ENCODE measurements at regions not wholly inside any gene's neighbourhood (a gene's known extent, or its start where the extent isn't known, plus 50 kb on each side); places are given as distances from the start of the nearest gene placed in this dataset.

DNA sequence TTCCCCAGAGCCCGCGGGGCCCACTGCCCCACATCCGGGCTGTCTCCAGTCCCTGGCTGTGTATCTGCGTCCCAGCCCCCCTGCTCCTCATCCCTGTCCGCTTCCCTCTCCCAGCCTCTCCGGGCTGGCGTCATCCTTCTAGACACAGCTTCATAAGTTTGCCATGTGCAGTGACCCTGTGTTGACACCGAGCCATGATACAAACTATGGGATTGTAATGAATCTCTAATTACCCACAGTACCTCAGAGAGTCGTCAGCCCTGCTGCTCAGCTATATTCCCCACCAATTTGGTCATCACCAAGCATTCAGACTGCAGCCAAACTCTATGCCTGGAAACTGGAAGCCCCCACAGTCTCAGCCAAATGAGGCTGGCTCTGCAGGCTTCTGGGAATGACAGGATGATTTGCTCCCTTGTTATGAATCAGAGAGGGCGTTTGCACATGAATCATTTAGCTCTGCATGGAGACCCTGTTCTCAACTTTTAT, 466.1 kb upstream of the ATP11B start:
- POLR2A ChIA-PET, result no interaction called here
- Histone ChIP-seq H2AFZ (ENCODE audit: insufficient read depth, low read depth, low read length, poor library complexity, severe bottlenecking) (no peak overlapping the region), H3K36me3 (replicated peaks in 1 of 2; ENCODE audit: control extremely low read depth in 1 of 2, control insufficient read depth in 1 of 2, extremely low read depth in 1 of 2, insufficient read depth in 2 of 2, low read length in 1 of 2) (no peaks in the 10 kb centered on the region), H3K9ac (ENCODE audit: low read length) (no peak overlapping the region), H3K4me1 (ENCODE audit: control insufficient read depth in 2 of 2, insufficient read depth in 2 of 2, low read length in 2 of 2) (no peaks in the 10 kb centered on the region), H3K79me2 (ENCODE audit: control insufficient read depth, insufficient read depth, low read length) (no peaks in the 10 kb centered on the region), H3K9me3 (ENCODE audit: control extremely low read depth in 1 of 3, control insufficient read depth in 2 of 3, insufficient read depth in 1 of 3, low read length in 2 of 3) (peaks cover 0 to 5% (median 0%) of the 10 kb centered on the region in 3 donors), H4K20me1 (ENCODE audit: control insufficient read depth, insufficient read depth, low read length, poor library complexity, severe bottlenecking) (no peaks in the 10 kb centered on the region), H3K4me2 (replicated peaks; ENCODE audit: low read depth, low read length, poor library complexity, severe bottlenecking) (no peak overlapping the region), H3K4me3 (ENCODE audit: control extremely low read depth in 1 of 5, extremely low read depth in 1 of 5, insufficient read depth in 1 of 5, low read depth in 2 of 5, low read length in 4 of 5) (no peak overlapping the region), H3K27me3 (replicated peaks in 1 of 4; ENCODE audit: control extremely low read depth in 1 of 4, control insufficient read depth in 3 of 4, insufficient read depth in 4 of 4, low read length in 3 of 4) (no peaks in the 10 kb centered on the region), H3K27ac (ENCODE audit: low read length in 2 of 2) (no peak overlapping the region)
- CTCF ChIA-PET, result no interaction called here
- TF ChIP-seq CTCF (IDR thresholded peaks at IDR 0.05) (no peak), EZH2 (IDR thresholded peaks at IDR 0.05; ENCODE audit: borderline replicate concordance, insufficient read depth, low read depth, low read length, poor library complexity, severe bottlenecking) (no peak)
- ATAC-seq (ENCODE audit: low read depth), result no peak
- Mint-ChIP-seq H3K27me3 (no peaks in the 10 kb centered on the region), H3K27ac (no peak overlapping the region), H3K9me3 (ENCODE audit: insufficient read depth) (no peaks in the 10 kb centered on the region), H3K4me3 (no peak overlapping the region), H3K4me1 (no peaks in the 10 kb centered on the region)
- no peak for DNase-seq
- 80% methylated on average over 9 of the region's 10 CpGs for WGBS (ENCODE audit: insufficient coverage)
- intact Hi-C loops (cut with micrococcal nuclease), result no loop called here

- intact Hi-C loops (cut with micrococcal nuclease), result no loop called here
- TF ChIP-seq EZH2 (IDR thresholded peaks at IDR 0.05; ENCODE audit: borderline replicate concordance, insufficient read depth, low read depth, low read length, poor library complexity, severe bottlenecking), result no peak
- no peak overlapping the region for H3K4me2 ChIP-seq (replicated peaks; ENCODE audit: low read depth, low read length, poor library complexity, severe bottlenecking)
- H3K4me3 ChIP-seq (ENCODE audit: control extremely low read depth in 1 of 5, extremely low read depth in 1 of 5, insufficient read depth in 1 of 5, low read depth in 2 of 5, low read length in 4 of 5), result no peak overlapping the region
- H3K27me3 ChIP-seq (replicated peaks in 1 of 4; ENCODE audit: control extremely low read depth in 1 of 4, control insufficient read depth in 3 of 4, insufficient read depth in 4 of 4, low read length in 3 of 4), result no peaks in the 10 kb centered on the region
- H3K9me3 ChIP-seq (ENCODE audit: control extremely low read depth in 1 of 3, control insufficient read depth in 2 of 3, insufficient read depth in 1 of 3, low read length in 2 of 3), result peaks cover 0 to 5% (median 0%) of the 10 kb centered on the region in 3 donors
- DNase-seq (no peak), ATAC-seq (ENCODE audit: low read depth) (no peak)
- no peaks in the 10 kb centered on the region for H3K4me1 ChIP-seq (ENCODE audit: control insufficient read depth in 2 of 2, insufficient read depth in 2 of 2, low read length in 2 of 2)
- H3K79me2 ChIP-seq (ENCODE audit: control insufficient read depth, insufficient read depth, low read length), result no peaks in the 10 kb centered on the region
- Mint-ChIP-seq H3K4me3 (no peak overlapping the region), H3K27ac (no peak overlapping the region), H3K9me3 (ENCODE audit: insufficient read depth) (no peaks in the 10 kb centered on the region), H3K27me3 (no peaks in the 10 kb centered on the region), H3K4me1 (no peaks in the 10 kb centered on the region)
- H4K20me1 ChIP-seq (ENCODE audit: control insufficient read depth, insufficient read depth, low read length, poor library complexity, severe bottlenecking), result no peaks in the 10 kb centered on the region
- H3K27ac ChIP-seq (ENCODE audit: low read length in 2 of 2), result no peak overlapping the region
- H3K36me3 ChIP-seq (replicated peaks in 1 of 2; ENCODE audit: control extremely low read depth in 1 of 2, control insufficient read depth in 1 of 2, extremely low read depth in 1 of 2, insufficient read depth in 2 of 2, low read length in 1 of 2), result no peaks in the 10 kb centered on the region
- CTCF ChIA-PET, result no interaction called here
- POLR2A ChIA-PET, result no interaction called here
- no peak overlapping the region for H2AFZ ChIP-seq (ENCODE audit: insufficient read depth, low read depth, low read length, poor library complexity, severe bottlenecking)
- no peak overlapping the region for H3K9ac ChIP-seq (ENCODE audit: low read length)
These were observed 462.7 kb upstream of the ATP11B start for GRCh38 chr3:182330646-182331045.
